Activated CD4-positive, alpha-beta T cell treated with anti-CD3 and anti-CD28 coated beads for 36 hours (primary cell): ENCODE measurements at regions not wholly inside any gene's neighbourhood (a gene's known extent, or its start where the extent isn't known, plus 50 kb on each side); places are given as distances from the start of the nearest gene placed in this dataset.
"Not testable (repeated sequence)": the region's sequence is repeated elsewhere in the genome, so short reads cannot be mapped to it uniquely, and the experiment has no call there.

Source experiments
- ATAC-seq: fragments of 200-7000 bp; cut with Tn5 transposase; one replicate; pipeline ENCODE4 v1.10.0; 2021; ENCODE audit warnings: mild to moderate bottlenecking, moderate library complexity
- CTCF ChIA-PET: fragments of 350-600 bp; sonication (Branson Sonifier 250); formaldehyde crosslinking; loops from one replicate; lab custom pipeline; 2021; ENCODE audit warnings: antibody characterized with exemption; lab: Charles Lee
- POLR2A ChIA-PET: fragments of 350-600 bp; sonication (Branson Sonifier 250); formaldehyde crosslinking; loops from one replicate; lab custom pipeline; 2021; ENCODE audit warnings: antibody characterized with exemption, inconsistent platforms; lab: Charles Lee
- DNase-seq: peaks from one replicate; pipeline ENCODE4 v3.0.0-alpha.2; 2020
- H3K27ac Mint-ChIP-seq: one replicate; pipeline ENCODE4 v1.8.0; 2021; ENCODE audit warnings: mixed read lengths
- H3K27me3 Mint-ChIP-seq: one replicate; pipeline ENCODE4 v1.8.0; 2021; ENCODE audit warnings: mixed read lengths
- H3K36me3 Mint-ChIP-seq: one replicate; pipeline ENCODE4 v1.8.0; 2021; ENCODE audit warnings: low read depth, mixed read lengths
- H3K4me1 Mint-ChIP-seq: one replicate; pipeline ENCODE4 v1.8.0; 2021; ENCODE audit warnings: mixed read lengths
- H3K4me3 Mint-ChIP-seq: one replicate; pipeline ENCODE4 v1.8.0; 2021; ENCODE audit warnings: mild to moderate bottlenecking, moderate library complexity, mixed read lengths
- H3K9me3 Mint-ChIP-seq: one replicate; pipeline ENCODE4 v1.8.0; 2021; ENCODE audit warnings: low read depth, mixed read lengths
- intact Hi-C, 2 experiments: fragments of 100-400 bp; cut with DNase I in 1 of 2; cut with micrococcal nuclease in 1 of 2; formaldehyde crosslinking; loops; one replicate each; pipeline versions ENCODE4 v1.14.2 to v1.15.1; 2022 to 2024; cut with DNase I, micrococcal nuclease

DNA sequence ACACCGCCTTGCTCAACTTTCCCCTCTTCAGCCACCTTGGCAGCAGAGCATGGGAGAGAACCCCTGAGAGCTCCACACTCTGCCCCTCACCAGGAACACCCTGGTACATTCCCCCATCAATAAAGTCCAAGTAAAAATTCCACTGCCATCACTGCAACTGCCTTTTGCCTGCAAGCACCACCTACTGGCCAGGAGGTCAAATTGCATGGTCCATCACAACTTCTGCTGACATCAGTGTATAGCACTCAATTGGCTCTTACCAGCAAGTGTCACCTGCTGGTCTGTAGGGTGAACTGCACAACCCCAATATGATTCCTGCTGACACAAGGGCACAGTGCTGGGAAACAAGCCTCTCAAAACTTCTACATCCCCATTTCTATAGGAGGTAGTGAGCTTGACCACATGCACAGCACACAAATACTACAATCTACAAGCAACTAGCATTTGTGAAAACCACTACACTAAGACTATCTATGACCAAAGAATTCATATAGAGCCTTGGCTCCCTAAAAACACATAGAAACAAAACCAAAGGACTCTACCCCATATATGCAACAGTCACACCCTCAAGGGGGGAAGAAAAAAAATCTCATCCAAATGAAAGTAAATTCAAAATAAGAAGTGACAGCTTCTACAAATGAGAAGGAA lies 69.2 kb downstream of the FASLG start:
- Mint-ChIP-seq H3K27ac (no peak overlapping the region), H3K4me1 (peaks cover 18% of the 10 kb centered on the region), H3K4me3 (no peak overlapping the region), H3K9me3 (peaks cover 16% of the 10 kb centered on the region), H3K27me3 (no peaks in the 10 kb centered on the region), H3K36me3 (no peaks in the 10 kb centered on the region)
- ATAC-seq (peak; percentile 96), DNase-seq (peak; percentile 71)
- ChIA-PET POLR2A (no interaction called here), CTCF (interaction anchor here (0.6 to 14.1 kb wide), 31 partner anchors 9 to 701 kb away, joined by 3 to 196 read pairs (median 4); partner anchors contain the start of genes FASLG and PIGC)
- intact Hi-C loops, result loop anchor here (1.0 to 2.0 kb wide), 4 partner anchors 119 to 299 kb away; no protein-coding TSS in a partner anchor

DNA sequence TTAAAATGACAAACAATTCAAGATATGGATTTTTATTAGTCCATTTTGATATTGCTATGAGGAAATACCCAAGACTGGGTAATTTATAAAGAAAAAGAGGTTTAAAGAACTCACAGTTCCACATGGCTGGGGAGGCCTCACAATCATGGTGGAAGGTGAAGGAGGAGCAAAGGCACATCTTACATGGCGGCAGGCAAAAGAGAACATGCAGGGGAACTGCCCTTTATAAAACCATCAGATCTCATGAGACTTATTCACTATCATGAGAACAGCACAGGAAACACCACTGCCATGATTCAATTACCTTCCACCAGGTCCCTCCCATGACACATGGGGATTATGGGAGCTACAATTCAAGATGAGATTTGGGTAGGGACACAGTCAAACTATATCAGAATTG lies 69.8 kb downstream of the FASLG start:
- ATAC-seq, H3K27ac Mint-ChIP-seq, DNase-seq, POLR2A ChIA-PET, H3K27me3 Mint-ChIP-seq, H3K36me3 Mint-ChIP-seq, H3K4me3 Mint-ChIP-seq: not testable (repeated sequence)
- intact Hi-C loops, result loop anchor here (1.0 to 2.0 kb wide), 4 partner anchors 119 to 299 kb away; no protein-coding TSS in a partner anchor
- CTCF ChIA-PET, result interaction anchor here (0.7 to 14.1 kb wide), 16 partner anchors 8 to 313 kb away, joined by 3 to 196 read pairs (median 4); partner anchors contain the start of gene FASLG
- peaks cover 16% of the 10 kb centered on the region for H3K9me3 Mint-ChIP-seq
- peaks cover 18% of the 10 kb centered on the region for H3K4me1 Mint-ChIP-seq

DNA sequence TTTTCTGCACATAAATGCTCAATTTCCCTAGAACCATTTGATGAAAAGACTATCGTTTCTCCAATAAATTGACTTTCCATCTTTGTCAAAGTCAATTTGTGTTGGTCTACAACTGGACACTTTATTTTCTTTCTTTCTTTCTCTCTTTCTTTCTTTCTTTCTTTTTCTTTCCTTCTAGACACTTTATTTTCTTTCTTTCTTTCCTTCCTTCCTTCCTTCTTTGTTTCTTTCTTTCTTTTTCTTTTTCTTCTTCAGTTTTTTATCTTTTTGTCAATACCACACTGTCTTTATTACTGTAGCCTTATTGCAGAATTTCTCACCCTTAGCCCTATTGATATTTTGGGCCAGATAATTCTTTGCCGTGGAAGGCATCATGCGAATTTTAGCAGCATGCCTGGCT lies 73.5 kb downstream of the FASLG start:
- Mint-ChIP-seq H3K4me3 (no peak overlapping the region), H3K27me3 (no peaks in the 10 kb centered on the region), H3K36me3 (no peaks in the 10 kb centered on the region), H3K4me1 (peaks cover 2% of the 10 kb centered on the region), H3K27ac (no peak overlapping the region), H3K9me3 (peaks cover 16% of the 10 kb centered on the region)
- POLR2A ChIA-PET, result no interaction called here
- DNase-seq, result no peak
- intact Hi-C loops, result no loop called here
- no peak for ATAC-seq
- CTCF ChIA-PET, result no interaction called here

DNA sequence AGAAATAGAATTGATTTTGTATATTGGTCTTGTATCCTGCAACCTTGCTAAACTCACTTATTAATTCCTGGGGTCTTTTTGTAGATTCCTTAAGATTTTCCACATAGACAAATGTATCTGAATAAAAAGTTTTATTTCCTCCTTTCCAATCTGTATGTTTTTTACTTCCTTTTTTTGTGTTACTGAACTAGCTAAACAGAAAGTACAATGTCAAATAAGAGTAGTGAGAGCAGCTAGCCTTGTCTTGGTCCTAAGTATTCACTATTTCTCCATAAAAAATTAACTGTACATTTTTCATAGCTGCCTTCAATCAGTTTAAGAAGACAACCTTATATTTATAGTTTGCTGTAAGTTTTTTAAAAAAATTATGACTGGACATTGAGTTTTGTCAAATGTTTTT lies 74.9 kb downstream of the FASLG start:
- intact Hi-C loops, result no loop called here
- CTCF ChIA-PET, result interaction anchor here (1.8 kb wide), 1 partner anchor 9 kb away, joined by 11 read pairs; no protein-coding TSS in a partner anchor
- peaks cover 4% of the 10 kb centered on the region for H3K27me3 Mint-ChIP-seq
- DNase-seq (no peak), ATAC-seq (no peak)
- POLR2A ChIA-PET, result interaction anchor here (0.5 kb wide), 1 partner anchor 247 kb away, joined by 4 read pairs; no protein-coding TSS in a partner anchor
- no peak overlapping the region for H3K4me3 Mint-ChIP-seq
- H3K27ac Mint-ChIP-seq, result no peak overlapping the region
- peaks cover 7% of the 10 kb centered on the region for H3K9me3 Mint-ChIP-seq
- H3K36me3 Mint-ChIP-seq, result no peaks in the 10 kb centered on the region
- no peaks in the 10 kb centered on the region for H3K4me1 Mint-ChIP-seq

DNA sequence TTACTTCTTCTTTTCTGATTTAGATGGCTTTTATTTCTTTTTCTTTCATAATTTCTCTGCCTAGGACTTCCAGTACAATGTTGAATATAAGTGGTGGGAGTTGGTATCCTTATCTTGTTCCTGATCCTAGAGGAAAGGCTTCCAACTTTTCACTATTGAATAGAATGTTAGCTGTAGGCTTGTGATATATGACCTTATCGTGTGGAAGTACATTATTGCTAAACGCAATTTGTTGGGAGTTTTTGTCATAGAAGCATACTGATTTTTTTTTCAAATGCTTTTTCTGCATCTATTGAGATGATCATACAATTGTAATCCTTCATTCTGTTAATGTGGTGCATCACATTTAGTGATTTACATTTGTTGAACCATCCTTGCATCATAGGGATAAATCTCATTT lies 79.5 kb downstream of the FASLG start:
- Mint-ChIP-seq H3K9me3 (no peaks in the 10 kb centered on the region), H3K4me3 (no peak overlapping the region), H3K27me3 (peaks cover 16% of the 10 kb centered on the region), H3K27ac (no peak overlapping the region), H3K4me1 (peaks cover 6% of the 10 kb centered on the region), H3K36me3 (no peaks in the 10 kb centered on the region)
- ATAC-seq (no peak), DNase-seq (no peak)
- ChIA-PET CTCF (no interaction called here), POLR2A (no interaction called here)
- intact Hi-C loops, result no loop called here

DNA sequence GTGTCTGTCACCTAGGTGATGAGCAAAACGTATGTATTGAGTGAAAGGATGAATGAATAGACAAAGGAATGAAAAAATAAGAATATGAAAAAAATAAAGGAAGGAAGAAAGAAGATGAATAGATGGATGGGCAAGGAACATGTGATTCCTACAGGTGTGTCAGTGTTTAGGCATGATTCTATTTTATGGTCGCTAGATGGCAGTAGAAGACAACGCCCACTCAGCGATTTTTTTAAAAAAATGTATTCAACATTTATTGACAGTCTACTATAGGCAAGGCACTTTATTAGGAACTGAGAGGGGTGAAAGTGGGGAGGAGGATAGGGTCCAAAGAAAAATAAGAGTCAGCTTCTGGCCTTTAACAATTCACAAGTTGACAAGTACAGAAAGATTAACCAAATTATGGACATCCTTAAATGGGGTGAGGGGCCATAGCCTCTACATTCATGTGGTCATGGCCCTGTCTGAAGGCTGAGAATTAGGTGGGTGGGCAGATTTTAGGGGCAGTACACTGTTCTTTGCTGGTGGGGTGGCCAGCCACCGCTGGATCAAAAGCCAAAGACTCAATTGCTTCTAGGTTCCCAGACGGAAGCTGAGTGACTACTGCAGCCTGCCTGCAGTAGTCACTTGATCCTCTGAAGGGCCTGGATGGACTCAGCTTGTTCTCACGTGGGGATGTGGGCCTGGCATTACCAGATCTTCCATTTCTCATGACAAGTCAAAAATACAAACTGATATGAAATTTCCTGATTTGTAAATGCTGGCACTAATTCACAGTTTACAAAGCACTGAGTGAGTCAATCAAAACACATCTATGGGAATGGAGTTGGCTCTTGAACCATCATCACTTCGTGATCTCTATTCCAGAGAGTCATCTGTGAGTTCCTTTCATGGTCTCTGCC lies 83.9 kb downstream of the FASLG start:
- ChIA-PET CTCF (interaction anchor here (0.6 to 6.4 kb wide), 48 partner anchors 8 to 863 kb away, joined by 3 to 150 read pairs (median 4); partner anchors contain the start of gene TNFSF4), POLR2A (no interaction called here)
- ATAC-seq (peak; percentile 21), DNase-seq (no peak)
- intact Hi-C loops, result no loop called here
- no peak overlapping the region for H3K27ac Mint-ChIP-seq
- no peak overlapping the region for H3K4me3 Mint-ChIP-seq
- peaks cover 14% of the 10 kb centered on the region for H3K27me3 Mint-ChIP-seq
- peaks cover 32% of the 10 kb centered on the region for H3K4me1 Mint-ChIP-seq
- H3K36me3 Mint-ChIP-seq, result no peaks in the 10 kb centered on the region
- H3K9me3 Mint-ChIP-seq, result no peaks in the 10 kb centered on the region

DNA sequence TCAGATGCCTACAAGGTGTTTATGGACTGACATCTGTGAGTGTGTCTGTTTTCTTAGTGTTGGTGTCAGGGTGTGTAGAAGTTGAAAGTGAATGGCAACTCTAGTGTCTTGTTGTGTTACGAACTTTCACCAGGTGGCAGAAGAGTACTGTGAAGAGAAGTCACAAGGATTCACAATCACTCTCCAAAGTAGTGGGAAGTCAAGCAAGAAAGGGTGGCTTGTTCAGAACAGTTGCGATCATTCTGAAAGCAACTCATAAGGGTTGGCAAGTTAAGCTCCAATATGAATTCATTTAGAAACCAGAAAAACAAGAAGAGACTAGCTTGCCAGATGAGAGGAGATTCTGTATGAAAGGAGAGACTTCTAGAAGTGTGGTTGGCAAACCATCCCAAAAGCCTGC lies 86.1 kb downstream of the FASLG start:
- POLR2A ChIA-PET, result interaction anchor here (1.0 to 1.2 kb wide), 2 partner anchors 34 to 150 kb away, joined by 4 to 6 read pairs; no protein-coding TSS in a partner anchor
- intact Hi-C loops, result loop anchor here (1.0 to 5.0 kb wide), 15 partner anchors 74 to 1997 kb away; partner anchors contain the start of genes CENPL (in 2 of the 2), DARS2 (in 2 of the 2) and TNFSF4 (in 1 of the 2)
- peak; percentile 90 for ATAC-seq

DNA sequence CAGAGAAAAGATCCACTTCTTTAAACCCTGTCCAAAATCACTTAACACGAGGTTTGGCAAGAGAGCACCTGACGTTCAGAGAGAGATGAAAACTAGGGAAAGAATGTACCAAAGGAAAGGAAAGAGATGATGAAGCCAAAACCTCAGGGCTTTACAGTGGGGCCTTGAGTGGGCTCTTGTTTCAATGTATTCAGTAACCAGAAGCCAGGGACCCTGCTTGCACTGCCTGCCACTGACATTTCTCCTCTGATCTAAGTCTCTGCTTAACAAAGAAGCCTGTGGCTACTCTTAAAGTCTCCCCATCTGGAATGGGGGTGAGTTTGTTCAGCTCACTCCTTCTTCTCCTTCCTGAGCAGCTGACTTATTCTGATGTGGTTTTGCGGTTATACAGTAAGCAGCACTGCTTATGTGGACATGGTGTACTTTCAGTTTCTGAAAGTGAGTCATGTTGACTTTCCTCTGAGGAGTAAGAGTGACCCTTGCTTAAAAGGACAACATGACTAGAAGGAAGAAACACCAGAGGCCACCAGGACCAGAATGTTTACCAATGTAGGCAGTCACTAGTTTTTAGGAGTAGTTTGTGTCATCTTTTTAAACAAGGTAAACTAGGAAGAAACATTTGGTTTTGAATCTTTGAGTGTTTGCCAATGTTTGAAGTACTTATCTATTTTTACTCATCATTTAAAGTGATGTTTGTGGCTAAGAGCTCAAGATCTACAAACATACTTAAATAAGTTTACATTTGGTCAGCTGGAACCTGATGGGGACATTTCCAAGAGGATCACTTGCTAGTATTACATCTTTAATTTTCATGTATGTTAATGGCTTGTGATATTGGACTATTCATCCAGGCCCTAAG lies 87.4 kb downstream of the FASLG start:
- no peak overlapping the region for H3K4me3 Mint-ChIP-seq
- DNase-seq, result no peak
- CTCF ChIA-PET, result interaction anchor here (0.6 to 6.4 kb wide), 11 partner anchors 8 to 604 kb away, joined by 3 to 150 read pairs (median 6); partner anchors contain the start of gene TNFSF4
- POLR2A ChIA-PET, result no interaction called here
- no peak overlapping the region for H3K27ac Mint-ChIP-seq
- H3K9me3 Mint-ChIP-seq, result no peaks in the 10 kb centered on the region
- H3K36me3 Mint-ChIP-seq, result no peaks in the 10 kb centered on the region
- intact Hi-C loops, result loop anchor here (1.0 to 5.0 kb wide), 11 partner anchors 32 to 1996 kb away; partner anchors contain the start of genes CENPL (in 1 of the 2) and DARS2 (in 1 of the 2)
- ATAC-seq, result peak; percentile 52
- peaks cover 7% of the 10 kb centered on the region for H3K27me3 Mint-ChIP-seq
- peaks cover 34% of the 10 kb centered on the region for H3K4me1 Mint-ChIP-seq

More for the DNA sequence above, 86.1 kb downstream of the FASLG start:
- H3K36me3 Mint-ChIP-seq, result no peaks in the 10 kb centered on the region
- H3K27ac Mint-ChIP-seq, result peak overlapping the region; percentile 7
- peak; percentile 44 for DNase-seq
- peaks cover 32% of the 10 kb centered on the region for H3K4me1 Mint-ChIP-seq
- peaks cover 10% of the 10 kb centered on the region for H3K27me3 Mint-ChIP-seq
- CTCF ChIA-PET, result interaction anchor here (0.6 to 6.4 kb wide), 67 partner anchors 9 to 1280 kb away, joined by 3 to 150 read pairs (median 4); partner anchors contain the start of gene TNFSF4
- no peaks in the 10 kb centered on the region for H3K9me3 Mint-ChIP-seq
- no peak overlapping the region for H3K4me3 Mint-ChIP-seq

DNA sequence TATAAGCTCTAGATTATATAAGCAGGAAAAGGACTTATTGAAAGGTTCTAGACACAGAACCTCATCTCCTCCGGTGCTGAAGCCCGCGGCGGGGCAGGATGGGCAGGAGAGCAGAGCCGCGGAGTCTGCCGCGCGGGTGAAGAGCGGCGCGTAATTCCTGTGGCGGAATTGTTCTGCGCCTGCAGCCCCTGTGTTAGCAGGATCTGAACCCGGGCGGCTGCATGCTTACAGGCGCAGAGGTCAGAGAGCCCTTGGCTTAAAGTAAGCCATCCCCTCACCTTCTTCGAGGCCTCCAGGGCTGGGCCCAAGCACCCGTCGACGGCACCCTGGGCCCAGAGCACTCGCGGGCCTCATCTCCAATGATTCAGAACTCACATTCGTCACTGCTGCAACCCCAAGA lies 89.3 kb downstream of the FASLG start:
- H3K4me3 Mint-ChIP-seq, result no peak overlapping the region
- CTCF ChIA-PET, result interaction anchor here (0.6 to 1.0 kb wide), 2 partner anchors 137 to 147 kb away, joined by 4 read pairs; no protein-coding TSS in a partner anchor
- peaks cover 28% of the 10 kb centered on the region for H3K4me1 Mint-ChIP-seq
- intact Hi-C loops, result loop anchor here (5.0 kb wide), 7 partner anchors 149 to 1994 kb away; partner anchors contain the start of genes CENPL (in 1 of the 2) and DARS2 (in 1 of the 2)
- POLR2A ChIA-PET, result no interaction called here
- no peaks in the 10 kb centered on the region for H3K36me3 Mint-ChIP-seq
- no peaks in the 10 kb centered on the region for H3K9me3 Mint-ChIP-seq
- DNase-seq, result no peak
- no peak for ATAC-seq
- H3K27ac Mint-ChIP-seq, result no peak overlapping the region
- H3K27me3 Mint-ChIP-seq, result peaks cover 3% of the 10 kb centered on the region

DNA sequence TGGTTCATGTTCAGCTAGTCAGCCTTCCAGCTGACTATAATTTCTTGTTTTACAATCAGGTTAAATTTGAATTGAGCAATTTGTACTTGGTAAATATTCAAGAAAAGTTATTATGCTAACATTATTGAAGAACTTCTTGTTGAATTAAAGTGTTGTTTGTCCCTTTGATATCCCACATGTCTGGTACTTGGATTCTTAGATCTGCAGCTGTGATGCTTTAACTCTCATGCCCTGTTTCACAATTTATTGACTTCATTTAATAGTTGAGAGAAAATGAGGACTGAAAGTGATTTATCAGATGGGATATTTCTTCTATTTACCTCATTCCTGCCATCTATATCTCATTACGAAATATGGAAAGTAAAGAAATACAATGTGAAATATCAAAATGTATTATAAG lies 92.8 kb downstream of the FASLG start:
- peaks cover 22% of the 10 kb centered on the region for H3K4me1 Mint-ChIP-seq
- no peaks in the 10 kb centered on the region for H3K9me3 Mint-ChIP-seq
- ChIA-PET POLR2A (no interaction called here), CTCF (interaction anchor here (1.2 to 1.6 kb wide), 2 partner anchors 10 to 202 kb away, joined by 3 to 6 read pairs; no protein-coding TSS in a partner anchor)
- ATAC-seq, result no peak
- no peak overlapping the region for H3K4me3 Mint-ChIP-seq
- H3K27me3 Mint-ChIP-seq, result peaks cover 12% of the 10 kb centered on the region
- no peaks in the 10 kb centered on the region for H3K36me3 Mint-ChIP-seq
- intact Hi-C loops, result no loop called here
- no peak for DNase-seq
- no peak overlapping the region for H3K27ac Mint-ChIP-seq
